ENCODE measurements at regions not wholly inside any gene's neighbourhood (a gene's known extent, or its start where the extent isn't known, plus 50 kb on each side); places are given as distances from the start of the nearest gene placed in this dataset.

GRCh38 chrX:45309801-45310200 lies 109.1 kb upstream of the DIPK2B start:
- H3K4me3 ChIP-seq (ENCODE audit: low read depth, low read length, poor library complexity, severe bottlenecking) = no peak overlapping the region
- TF ChIP-seq CTCF (IDR thresholded peaks at IDR 0.05; ENCODE audit: low read length) (no peak), EZH2 (IDR thresholded peaks at IDR 0.05; ENCODE audit: borderline replicate concordance, low read length) (no peak)
- no peaks in the 10 kb centered on the region for H3K36me3 ChIP-seq (ENCODE audit: insufficient read depth, low read length)
- H3K27me3 ChIP-seq (ENCODE audit: insufficient read depth, low read length) = no peaks in the 10 kb centered on the region
- no peaks in the 10 kb centered on the region for H4K20me1 ChIP-seq (ENCODE audit: insufficient read depth, low read length)
- H3K79me2 ChIP-seq (ENCODE audit: insufficient read depth, low read length) = no peaks in the 10 kb centered on the region
- no peaks in the 10 kb centered on the region for H3K4me1 ChIP-seq (ENCODE audit: insufficient read depth, low read length, severe bottlenecking)
- no peak overlapping the region for H3K4me2 ChIP-seq (ENCODE audit: low read length)
- no peaks in the 10 kb centered on the region for H3K9me2 ChIP-seq (ENCODE audit: low read depth, low read length)
- H3F3A ChIP-seq (ENCODE audit: insufficient read depth, low read length) = no peaks in the 10 kb centered on the region
- H3K9me3 ChIP-seq (ENCODE audit: low read length) = no peaks in the 10 kb centered on the region
- no peak overlapping the region for H3K9ac ChIP-seq (ENCODE audit: low read length)
- H2AFZ ChIP-seq (ENCODE audit: low read length) = no peak overlapping the region
- no peak overlapping the region for H3K27ac ChIP-seq (ENCODE audit: low read depth, low read length, poor library complexity, severe bottlenecking)

DNA sequence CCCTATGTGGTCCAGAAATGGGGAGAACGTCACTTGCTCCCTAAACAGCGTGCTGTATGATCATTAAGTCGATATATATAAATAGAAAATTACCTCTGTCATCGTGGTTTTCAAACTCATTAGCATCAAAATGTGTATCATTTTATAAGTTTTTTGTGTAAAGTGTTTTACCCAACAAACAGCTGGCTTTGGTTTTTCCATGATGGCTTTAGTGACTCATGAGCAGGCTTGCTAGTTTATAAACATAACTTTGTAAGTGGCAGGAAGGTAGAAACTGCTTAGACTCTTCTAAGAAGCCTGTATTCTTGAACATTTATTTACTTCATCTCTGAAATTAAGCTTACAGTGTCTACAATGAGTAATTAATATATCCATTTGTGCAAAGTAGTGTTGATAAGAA lies 108.4 kb upstream of the DIPK2B start:
- Histone ChIP-seq H3K9me3 (ENCODE audit: low read length) (no peaks in the 10 kb centered on the region), H3F3A (ENCODE audit: insufficient read depth, low read length) (no peaks in the 10 kb centered on the region), H3K4me3 (ENCODE audit: low read depth, low read length, poor library complexity, severe bottlenecking) (no peak overlapping the region), H3K4me2 (ENCODE audit: low read length) (no peak overlapping the region), H3K27me3 (ENCODE audit: insufficient read depth, low read length) (no peaks in the 10 kb centered on the region), H3K9me2 (ENCODE audit: low read depth, low read length) (no peaks in the 10 kb centered on the region), H4K20me1 (ENCODE audit: insufficient read depth, low read length) (no peaks in the 10 kb centered on the region), H3K4me1 (ENCODE audit: insufficient read depth, low read length, severe bottlenecking) (no peaks in the 10 kb centered on the region), H3K9ac (ENCODE audit: low read length) (no peak overlapping the region), H3K79me2 (ENCODE audit: insufficient read depth, low read length) (no peaks in the 10 kb centered on the region), H2AFZ (ENCODE audit: low read length) (no peak overlapping the region), H3K36me3 (ENCODE audit: insufficient read depth, low read length) (no peaks in the 10 kb centered on the region), H3K27ac (ENCODE audit: low read depth, low read length, poor library complexity, severe bottlenecking) (no peak overlapping the region)
- no peak for TF ChIP-seq CTCF (IDR thresholded peaks at IDR 0.05; ENCODE audit: low read length)
- no peak for TF ChIP-seq EZH2 (IDR thresholded peaks at IDR 0.05; ENCODE audit: borderline replicate concordance, low read length)

GRCh38 chrX:45306794-45307193 lies 106.1 kb upstream of the DIPK2B start:
- H3K4me1 ChIP-seq (ENCODE audit: insufficient read depth, low read length, severe bottlenecking) = no peaks in the 10 kb centered on the region
- H3K4me2 ChIP-seq (ENCODE audit: low read length) = no peak overlapping the region
- no peaks in the 10 kb centered on the region for H3K36me3 ChIP-seq (ENCODE audit: insufficient read depth, low read length)
- H3K4me3 ChIP-seq (ENCODE audit: low read depth, low read length, poor library complexity, severe bottlenecking) = no peak overlapping the region
- H3K79me2 ChIP-seq (ENCODE audit: insufficient read depth, low read length) = no peaks in the 10 kb centered on the region
- H3K27me3 ChIP-seq (ENCODE audit: insufficient read depth, low read length) = no peaks in the 10 kb centered on the region
- H2AFZ ChIP-seq (ENCODE audit: low read length) = no peak overlapping the region
- no peaks in the 10 kb centered on the region for H4K20me1 ChIP-seq (ENCODE audit: insufficient read depth, low read length)
- H3F3A ChIP-seq (ENCODE audit: insufficient read depth, low read length) = no peaks in the 10 kb centered on the region
- TF ChIP-seq CTCF (IDR thresholded peaks at IDR 0.05; ENCODE audit: low read length) (no peak), EZH2 (IDR thresholded peaks at IDR 0.05; ENCODE audit: borderline replicate concordance, low read length) (no peak)
- no peaks in the 10 kb centered on the region for H3K9me2 ChIP-seq (ENCODE audit: low read depth, low read length)
- no peak overlapping the region for H3K27ac ChIP-seq (ENCODE audit: low read depth, low read length, poor library complexity, severe bottlenecking)
- H3K9me3 ChIP-seq (ENCODE audit: low read length) = no peaks in the 10 kb centered on the region
- H3K9ac ChIP-seq (ENCODE audit: low read length) = no peak overlapping the region

Data from OCI-LY1 (cell line).